ENCODE measurements at regions not wholly inside any gene's neighbourhood (a gene's known extent, or its start where the extent isn't known, plus 50 kb on each side); places are given as distances from the start of the nearest gene placed in this dataset.

DNA sequence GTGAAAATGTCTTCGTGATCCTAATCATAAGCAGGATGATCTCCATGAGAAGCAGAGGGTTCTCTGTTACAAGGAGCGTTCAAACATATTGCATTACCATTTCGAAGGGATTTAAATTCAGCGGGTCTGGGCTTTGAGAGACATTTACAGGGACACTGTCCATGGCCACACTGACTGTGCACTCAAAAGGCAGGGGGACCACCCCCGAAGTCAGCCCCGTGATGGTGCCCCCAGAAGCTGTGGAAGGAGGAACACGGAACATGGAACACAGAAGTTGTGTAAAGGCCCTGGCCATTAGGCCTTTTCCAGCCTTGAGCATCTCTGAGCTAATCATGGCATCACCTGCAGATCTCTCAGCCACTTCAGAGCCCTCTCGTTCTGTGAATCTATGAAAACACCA, 268.4 kb upstream of the MYT1L start:
- no peaks in the 10 kb centered on the region for H3K36me3 ChIP-seq (ENCODE audit: control insufficient read depth in 2 of 2, insufficient read depth in 2 of 2, low read length in 1 of 2)
- ChIA-PET RAD21 (ENCODE audit: unreplicated experiment) (no interaction called here), CTCF (interaction anchor here (0.6 kb wide), 1 partner anchor 69 kb away, joined by 3 read pairs; no protein-coding TSS in a partner anchor), POLR2A (no interaction called here), SMC1A (ENCODE audit: uncharacterized antibody, unreplicated experiment) (no interaction called here)
- H3K4me3 ChIP-seq, result no peak overlapping the region
- DNase-seq (ENCODE audit: low read depth, low spot score) (no peak), ATAC-seq (no peak), FAIRE-seq (no peak)
- no peaks in the 10 kb centered on the region for H3K27me3 ChIP-seq (replicated peaks in 1 of 2; ENCODE audit: control insufficient read depth in 2 of 2, insufficient read depth in 2 of 2, low read length in 1 of 2)
- no peak overlapping the region for H3K9ac ChIP-seq (ENCODE audit: control insufficient read depth, insufficient read depth, low read length)
- H3K4me1 ChIP-seq (ENCODE audit: control insufficient read depth, insufficient read depth, low read length), result no peaks in the 10 kb centered on the region
- intact Hi-C loops (cut with micrococcal nuclease; ENCODE audit: unreplicated experiment), result no loop called here
- in situ Hi-C loops (cut with MboI), result no loop called here
- no peak overlapping the region for H3K27ac ChIP-seq (ENCODE audit: control insufficient read depth, insufficient read depth)
- H4K20me1 ChIP-seq (ENCODE audit: control insufficient read depth, insufficient read depth), result no peaks in the 10 kb centered on the region
- 33% methylated on average over 8 of the region's 8 CpGs for WGBS (ENCODE audit: insufficient coverage, insufficient replicate concordance, low lambda C conversion rate, missing lambda C conversion rate)
- no TSS peak for BruUV-seq (replicated peaks)
- no peaks in the 10 kb centered on the region for H3K9me3 ChIP-seq (replicated peaks; ENCODE audit: control insufficient read depth, insufficient read depth, low read length)
- H3K79me2 ChIP-seq (ENCODE audit: control insufficient read depth, insufficient read depth, low read length), result no peaks in the 10 kb centered on the region
- H3K4me2 ChIP-seq (ENCODE audit: control insufficient read depth, insufficient read depth), result no peak overlapping the region
- no peak overlapping the region for H2AFZ ChIP-seq (ENCODE audit: control insufficient read depth, low read depth, low read length)
- TF ChIP-seq BCL11A (IDR thresholded peaks at IDR 0.05; ENCODE audit: low read depth, low read length), result no peak
- no peak for TF ChIP-seq FOXK2 (IDR thresholded peaks at IDR 0.05)
- no peak for TF ChIP-seq HSF1 (IDR thresholded peaks at IDR 0.05; ENCODE audit: low read depth, low read length)
- TF ChIP-seq BRCA1 (IDR thresholded peaks at IDR 0.05; ENCODE audit: low read depth, low read length), result no peak
- no peak for TF ChIP-seq ESRRA (IDR thresholded peaks at IDR 0.05; ENCODE audit: low read length)
- TF ChIP-seq, protein P1, sequence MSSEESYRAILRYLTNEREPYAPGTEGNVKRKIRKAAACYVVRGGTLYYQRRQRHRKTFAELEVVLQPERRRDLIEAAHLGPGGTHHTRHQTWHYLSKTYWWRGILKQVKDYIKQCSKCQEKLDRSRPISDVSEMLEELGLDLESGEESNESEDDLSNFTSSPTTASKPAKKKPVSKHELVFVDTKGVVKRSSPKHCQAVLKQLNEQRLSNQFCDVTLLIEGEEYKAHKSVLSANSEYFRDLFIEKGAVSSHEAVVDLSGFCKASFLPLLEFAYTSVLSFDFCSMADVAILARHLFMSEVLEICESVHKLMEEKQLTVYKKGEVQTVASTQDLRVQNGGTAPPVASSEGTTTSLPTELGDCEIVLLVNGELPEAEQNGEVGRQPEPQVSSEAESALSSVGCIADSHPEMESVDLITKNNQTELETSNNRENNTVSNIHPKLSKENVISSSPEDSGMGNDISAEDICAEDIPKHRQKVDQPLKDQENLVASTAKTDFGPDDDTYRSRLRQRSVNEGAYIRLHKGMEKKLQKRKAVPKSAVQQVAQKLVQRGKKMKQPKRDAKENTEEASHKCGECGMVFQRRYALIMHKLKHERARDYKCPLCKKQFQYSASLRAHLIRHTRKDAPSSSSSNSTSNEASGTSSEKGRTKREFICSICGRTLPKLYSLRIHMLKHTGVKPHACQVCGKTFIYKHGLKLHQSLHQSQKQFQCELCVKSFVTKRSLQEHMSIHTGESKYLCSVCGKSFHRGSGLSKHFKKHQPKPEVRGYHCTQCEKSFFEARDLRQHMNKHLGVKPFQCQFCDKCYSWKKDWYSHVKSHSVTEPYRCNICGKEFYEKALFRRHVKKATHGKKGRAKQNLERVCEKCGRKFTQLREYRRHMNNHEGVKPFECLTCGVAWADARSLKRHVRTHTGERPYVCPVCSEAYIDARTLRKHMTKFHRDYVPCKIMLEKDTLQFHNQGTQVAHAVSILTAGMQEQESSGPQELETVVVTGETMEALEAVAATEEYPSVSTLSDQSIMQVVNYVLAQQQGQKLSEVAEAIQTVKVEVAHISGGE (CRISPR knock-in tag; IDR thresholded peaks at IDR 0.05), result no peak
- TF ChIP-seq POLR2AphosphoS5 (IDR thresholded peaks at IDR 0.05; ENCODE audit: low read length), result no peak
- TF ChIP-seq PAX8 (IDR thresholded peaks at IDR 0.05), result no peak

Measured in GM12878 (cell line).